ENCODE measurements at regions not wholly inside any gene's neighbourhood (a gene's known extent, or its start where the extent isn't known, plus 50 kb on each side); places are given as distances from the start of the nearest gene placed in this dataset.

- H2AFZ ChIP-seq (ENCODE audit: control insufficient read depth, low read depth, low read length): no peak overlapping the region
- no peaks in the 10 kb centered on the region for H3K27me3 ChIP-seq (replicated peaks in 1 of 2; ENCODE audit: control insufficient read depth in 2 of 2, insufficient read depth in 2 of 2, low read length in 1 of 2)
- ChIA-PET POLR2A (no interaction called here), SMC1A (ENCODE audit: uncharacterized antibody, unreplicated experiment) (interaction anchor here (2.2 kb wide), 1 partner anchor 22 kb away, joined by 7 read pairs; no protein-coding TSS in a partner anchor), CTCF (interaction anchor here (1.3 kb wide), 1 partner anchor 12 kb away, joined by 3 read pairs; no protein-coding TSS in a partner anchor), RAD21 (ENCODE audit: unreplicated experiment) (no interaction called here)
- H3K79me2 ChIP-seq (ENCODE audit: control insufficient read depth, insufficient read depth, low read length): no peaks in the 10 kb centered on the region
- no peak overlapping the region for H3K4me2 ChIP-seq (ENCODE audit: control insufficient read depth, insufficient read depth)
- WGBS (ENCODE audit: insufficient coverage, insufficient replicate concordance, low lambda C conversion rate, missing lambda C conversion rate): 2% methylated on average over 5 of the region's 5 CpGs
- intact Hi-C loops (cut with micrococcal nuclease; ENCODE audit: unreplicated experiment): no loop called here
- no peaks in the 10 kb centered on the region for H3K36me3 ChIP-seq (ENCODE audit: control insufficient read depth in 2 of 2, insufficient read depth in 2 of 2, low read length in 1 of 2)
- in situ Hi-C loops (cut with MboI): no loop called here
- no peaks in the 10 kb centered on the region for H3K9me3 ChIP-seq (replicated peaks; ENCODE audit: control insufficient read depth, insufficient read depth, low read length)
- ATAC-seq (no peak), FAIRE-seq (no peak), DNase-seq (ENCODE audit: low read depth, low spot score) (no peak)
- H3K4me1 ChIP-seq (ENCODE audit: control insufficient read depth, insufficient read depth, low read length): no peaks in the 10 kb centered on the region
- no peak overlapping the region for H3K4me3 ChIP-seq
- H3K9ac ChIP-seq (ENCODE audit: control insufficient read depth, insufficient read depth, low read length): no peak overlapping the region
- no peak overlapping the region for H3K27ac ChIP-seq (ENCODE audit: control insufficient read depth, insufficient read depth)
- TF ChIP-seq TCF3 (IDR thresholded peaks at IDR 0.05; ENCODE audit: borderline replicate concordance, insufficient read depth, low read depth, low read length) (no peak), HDGF (IDR thresholded peaks at IDR 0.05) (no peak), CBX5 (IDR thresholded peaks at IDR 0.05; ENCODE audit: low read depth) (no peak), JUND (IDR thresholded peaks at IDR 0.05; ENCODE audit: low read depth, low read length) (no peak), ETV6 (conservative IDR thresholded peaks at IDR 0.05 in 1 of 2, IDR thresholded peaks at IDR 0.05 in 1 of 2; ENCODE audit: borderline replicate concordance in 1 of 2, low read depth in 1 of 2) (no peak)
- TF ChIP-seq, protein P1, sequence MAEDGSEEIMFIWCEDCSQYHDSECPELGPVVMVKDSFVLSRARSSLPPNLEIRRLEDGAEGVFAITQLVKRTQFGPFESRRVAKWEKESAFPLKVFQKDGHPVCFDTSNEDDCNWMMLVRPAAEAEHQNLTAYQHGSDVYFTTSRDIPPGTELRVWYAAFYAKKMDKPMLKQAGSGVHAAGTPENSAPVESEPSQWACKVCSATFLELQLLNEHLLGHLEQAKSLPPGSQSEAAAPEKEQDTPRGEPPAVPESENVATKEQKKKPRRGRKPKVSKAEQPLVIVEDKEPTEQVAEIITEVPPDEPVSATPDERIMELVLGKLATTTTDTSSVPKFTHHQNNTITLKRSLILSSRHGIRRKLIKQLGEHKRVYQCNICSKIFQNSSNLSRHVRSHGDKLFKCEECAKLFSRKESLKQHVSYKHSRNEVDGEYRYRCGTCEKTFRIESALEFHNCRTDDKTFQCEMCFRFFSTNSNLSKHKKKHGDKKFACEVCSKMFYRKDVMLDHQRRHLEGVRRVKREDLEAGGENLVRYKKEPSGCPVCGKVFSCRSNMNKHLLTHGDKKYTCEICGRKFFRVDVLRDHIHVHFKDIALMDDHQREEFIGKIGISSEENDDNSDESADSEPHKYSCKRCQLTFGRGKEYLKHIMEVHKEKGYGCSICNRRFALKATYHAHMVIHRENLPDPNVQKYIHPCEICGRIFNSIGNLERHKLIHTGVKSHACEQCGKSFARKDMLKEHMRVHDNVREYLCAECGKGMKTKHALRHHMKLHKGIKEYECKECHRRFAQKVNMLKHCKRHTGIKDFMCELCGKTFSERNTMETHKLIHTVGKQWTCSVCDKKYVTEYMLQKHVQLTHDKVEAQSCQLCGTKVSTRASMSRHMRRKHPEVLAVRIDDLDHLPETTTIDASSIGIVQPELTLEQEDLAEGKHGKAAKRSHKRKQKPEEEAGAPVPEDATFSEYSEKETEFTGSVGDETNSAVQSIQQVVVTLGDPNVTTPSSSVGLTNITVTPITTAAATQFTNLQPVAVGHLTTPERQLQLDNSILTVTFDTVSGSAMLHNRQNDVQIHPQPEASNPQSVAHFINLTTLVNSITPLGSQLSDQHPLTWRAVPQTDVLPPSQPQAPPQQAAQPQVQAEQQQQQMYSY (CRISPR knock-in tag; IDR thresholded peaks at IDR 0.05): no peak
- no peaks in the 10 kb centered on the region for H4K20me1 ChIP-seq (ENCODE audit: control insufficient read depth, insufficient read depth)
- BruUV-seq (replicated peaks): no TSS peak
These were observed 365.4 kb downstream of the PDHA2 start for GRCh38 chr4:96205143-96205936.

All from GM12878 (cell line).